Kidney epithelial cell (primary cell): ENCODE measurements at regions not wholly inside any gene's neighbourhood (a gene's known extent, or its start where the extent isn't known, plus 50 kb on each side); places are given as distances from the start of the nearest gene placed in this dataset.

Experiments
- DNase-seq: peaks from one replicate; pipeline ENCODE4 v3.0.0-alpha.2; 2010; ENCODE audit warnings: low read depth
- H3K27me3 ChIP-seq: 2 replicates; pipeline ENCODE4 v1.6.0; 2011; ENCODE audit warnings: low read length; ENCODE audit not compliant: control insufficient read depth, insufficient read depth
- H3K36me3 ChIP-seq: 2 replicates; pipeline ENCODE4 v1.5.1; 2011; ENCODE audit warnings: low read length; ENCODE audit not compliant: control insufficient read depth, insufficient read depth
- H3K4me3 ChIP-seq: 2 replicates; pipeline ENCODE4 v1.5.1; 2011; ENCODE audit warnings: low read depth, mild to moderate bottlenecking, control low read depth, low read length
- CTCF ChIP-seq: IDR thresholded peaks from 2 replicates; pipeline ENCODE4 v1.5.1; 2011; ENCODE audit warnings: mild to moderate bottlenecking, moderate library complexity, low read length, control low read depth, inconsistent platforms; ENCODE audit not compliant: insufficient read depth, poor library complexity, severe bottlenecking

DNA sequence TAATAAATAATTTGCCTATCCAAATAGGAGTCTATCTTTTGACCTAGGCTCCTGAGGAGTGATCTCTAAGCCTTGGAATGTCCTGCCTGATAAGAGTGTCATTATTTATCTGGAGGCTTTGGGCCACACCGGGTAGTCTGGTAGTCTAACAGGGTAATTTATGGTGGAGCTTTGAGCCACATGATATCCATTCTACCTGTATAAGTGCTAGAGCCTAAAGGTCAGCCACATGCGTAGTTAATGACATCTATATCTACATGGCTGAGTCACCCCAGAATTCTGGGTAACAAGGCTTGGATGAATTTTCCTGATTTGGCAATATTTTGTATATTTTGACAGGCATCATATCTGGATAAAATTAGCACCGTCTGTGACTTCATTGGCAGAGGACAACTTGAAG is 681.4 kb downstream of the MCTP2 start:
- no peaks in the 10 kb centered on the region for H3K36me3 ChIP-seq
- TF ChIP-seq CTCF = no peak

GRCh38 chr15:94917068-94917467 is 685.7 kb downstream of the MCTP2 start:
- TF ChIP-seq CTCF = no peak
- DNase-seq = no peak
- Histone ChIP-seq H3K4me3 (no peak overlapping the region), H3K36me3 (no peaks in the 10 kb centered on the region), H3K27me3 (no peaks in the 10 kb centered on the region)

More for the DNA sequence above, 681.4 kb downstream of the MCTP2 start:
- H3K4me3 ChIP-seq = no peak overlapping the region
- H3K27me3 ChIP-seq = no peaks in the 10 kb centered on the region
- DNase-seq = no peak

GRCh38 chr15:94921936-94922335 is 690.6 kb downstream of the MCTP2 start:
- DNase-seq = no peak
- H3K36me3 ChIP-seq = no peaks in the 10 kb centered on the region
- TF ChIP-seq CTCF = no peak
- H3K4me3 ChIP-seq = no peak overlapping the region
- no peaks in the 10 kb centered on the region for H3K27me3 ChIP-seq

- no peaks in the 10 kb centered on the region for H3K36me3 ChIP-seq
- no peak overlapping the region for H3K4me3 ChIP-seq
- no peak for TF ChIP-seq CTCF
- DNase-seq = no peak
- H3K27me3 ChIP-seq = no peaks in the 10 kb centered on the region
Observed at GRCh38 chr15:94924057-94924456, 692.7 kb downstream of the MCTP2 start.

- Histone ChIP-seq H3K27me3 (no peaks in the 10 kb centered on the region), H3K36me3 (no peaks in the 10 kb centered on the region), H3K4me3 (no peak overlapping the region)
- no peak for DNase-seq
- TF ChIP-seq CTCF = no peak
Observed at GRCh38 chr15:94924971-94925598, 693.7 kb downstream of the MCTP2 start.

GRCh38 chr15:94925680-94926079 is 694.3 kb downstream of the MCTP2 start:
- DNase-seq = no peak

More at GRCh38 chr15:94925680-94926079, 694.3 kb downstream of the MCTP2 start:
- no peaks in the 10 kb centered on the region for H3K36me3 ChIP-seq
- H3K4me3 ChIP-seq = no peak overlapping the region
- no peaks in the 10 kb centered on the region for H3K27me3 ChIP-seq
- TF ChIP-seq CTCF = no peak
